HG03342 (cell line): ENCODE measurements at regions not wholly inside any gene's neighbourhood (a gene's known extent, or its start where the extent isn't known, plus 50 kb on each side); places are given as distances from the start of the nearest gene placed in this dataset.
"Not testable (repeated sequence)": the region's sequence is repeated elsewhere in the genome, so short reads cannot be mapped to it uniquely, and the experiment has no call there.

Experiments used
- ATAC-seq: cut with Tn5 transposase; IDR thresholded peaks from one replicate; pipeline ENCODE4 v1.9.1; 2021; ENCODE audit warnings: mild to moderate bottlenecking, moderate library complexity; ENCODE audit not compliant: unreplicated experiment

- no peak for ATAC-seq
Observed at GRCh38 chr12:124214574-124214973, 80.3 kb upstream of the RFLNA start.

DNA sequence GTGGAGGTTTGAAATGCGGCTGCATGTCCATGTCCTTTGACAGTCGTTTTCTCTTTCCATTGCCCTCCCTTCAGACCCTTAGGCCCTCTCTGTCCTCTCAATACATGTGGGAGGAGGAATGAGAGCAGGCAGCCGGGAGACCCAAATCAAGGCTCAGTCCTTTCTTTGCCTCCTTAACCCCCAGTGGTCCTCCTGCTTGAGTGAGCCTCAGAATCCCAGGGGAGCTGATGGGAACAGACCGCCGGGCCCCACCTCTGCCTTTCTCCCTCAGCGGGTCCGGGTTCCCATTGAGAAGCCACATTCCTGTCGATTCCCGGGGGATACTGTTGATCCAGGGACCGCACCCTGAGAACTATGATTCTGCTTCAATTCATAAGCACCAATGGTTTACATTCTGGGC, 77.9 kb upstream of the RFLNA start:
- ATAC-seq, result no peak

- ATAC-seq, result no peak
Observed at GRCh38 chr12:124217508-124218242, 77.2 kb upstream of the RFLNA start.

GRCh38 chr12:124218243-124218560, 76.7 kb upstream of the RFLNA start:
- ATAC-seq, result no peak

DNA sequence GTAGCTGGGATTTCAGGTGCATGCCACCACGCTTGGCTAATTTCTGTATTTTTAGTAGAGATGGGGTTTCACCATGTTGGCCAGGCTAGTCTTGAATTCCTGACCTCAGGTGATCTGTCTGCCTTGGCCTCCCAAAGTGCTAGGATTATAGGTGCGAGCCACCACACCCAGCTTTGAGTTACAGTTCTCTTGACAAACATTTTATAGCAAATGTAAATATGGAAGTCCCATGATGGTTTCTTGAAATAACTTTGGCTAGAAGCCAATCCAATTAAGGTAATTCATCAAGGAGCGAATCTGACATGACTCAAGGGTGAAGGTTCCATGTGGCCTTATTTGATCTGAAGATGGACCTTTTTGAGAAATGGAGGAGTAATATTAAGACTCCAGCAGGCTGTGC, 76.2 kb upstream of the RFLNA start:
- ATAC-seq, result not testable (repeated sequence)

GRCh38 chr12:124222368-124223245, 72.3 kb upstream of the RFLNA start:
- ATAC-seq, result no peak

DNA sequence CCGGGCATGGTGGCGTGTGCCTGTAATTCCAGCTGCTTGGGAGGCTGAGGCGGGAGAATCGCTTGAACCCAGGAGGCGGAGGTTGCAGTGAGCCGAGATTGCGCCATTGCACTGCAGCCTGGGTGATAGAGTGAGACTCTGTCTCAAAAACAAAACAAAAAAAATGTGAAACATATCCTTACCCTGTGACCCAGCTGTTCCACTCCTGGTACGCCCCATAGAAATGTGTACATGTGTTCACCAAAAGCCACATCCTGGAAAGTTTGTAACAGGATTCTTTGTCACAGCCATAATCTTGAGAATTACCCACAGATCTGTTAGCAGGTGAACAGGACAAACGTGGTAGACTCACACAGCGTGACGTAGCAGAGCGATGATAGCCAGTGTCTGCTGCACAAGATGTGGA, 71.2 kb upstream of the RFLNA start:
- not testable (repeated sequence) for ATAC-seq

DNA sequence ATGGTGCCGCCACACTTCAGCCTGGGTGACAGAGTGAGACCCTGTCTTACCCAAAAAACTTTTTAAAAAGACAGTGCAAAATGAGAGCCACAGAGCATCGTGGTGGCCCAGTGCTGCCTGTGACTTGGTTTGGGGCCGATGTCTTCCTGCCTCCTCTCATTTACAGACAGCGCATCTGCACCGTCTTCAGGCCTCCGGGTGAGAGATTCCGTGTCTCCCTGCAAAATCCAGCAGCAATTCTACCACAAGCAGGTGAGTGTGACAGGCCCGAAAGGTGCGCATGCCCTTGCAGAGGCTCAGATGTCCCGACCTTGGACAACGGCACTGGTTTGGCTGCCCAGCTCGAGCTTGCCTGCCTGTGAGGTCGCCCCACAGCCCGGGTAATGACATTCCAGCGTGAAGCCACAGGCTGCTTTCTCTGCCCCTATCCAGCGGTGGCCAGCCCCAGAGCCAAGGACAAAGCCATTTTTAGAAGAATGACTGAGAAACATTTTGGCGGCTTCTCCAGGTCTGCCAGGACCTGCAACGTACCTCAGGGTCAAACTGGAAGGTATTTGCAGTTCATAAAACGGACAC, 70.3 kb upstream of the RFLNA start:
- no peak for ATAC-seq

- ATAC-seq, result no peak
Observed at GRCh38 chr12:124225730-124226129, 69.2 kb upstream of the RFLNA start.

DNA sequence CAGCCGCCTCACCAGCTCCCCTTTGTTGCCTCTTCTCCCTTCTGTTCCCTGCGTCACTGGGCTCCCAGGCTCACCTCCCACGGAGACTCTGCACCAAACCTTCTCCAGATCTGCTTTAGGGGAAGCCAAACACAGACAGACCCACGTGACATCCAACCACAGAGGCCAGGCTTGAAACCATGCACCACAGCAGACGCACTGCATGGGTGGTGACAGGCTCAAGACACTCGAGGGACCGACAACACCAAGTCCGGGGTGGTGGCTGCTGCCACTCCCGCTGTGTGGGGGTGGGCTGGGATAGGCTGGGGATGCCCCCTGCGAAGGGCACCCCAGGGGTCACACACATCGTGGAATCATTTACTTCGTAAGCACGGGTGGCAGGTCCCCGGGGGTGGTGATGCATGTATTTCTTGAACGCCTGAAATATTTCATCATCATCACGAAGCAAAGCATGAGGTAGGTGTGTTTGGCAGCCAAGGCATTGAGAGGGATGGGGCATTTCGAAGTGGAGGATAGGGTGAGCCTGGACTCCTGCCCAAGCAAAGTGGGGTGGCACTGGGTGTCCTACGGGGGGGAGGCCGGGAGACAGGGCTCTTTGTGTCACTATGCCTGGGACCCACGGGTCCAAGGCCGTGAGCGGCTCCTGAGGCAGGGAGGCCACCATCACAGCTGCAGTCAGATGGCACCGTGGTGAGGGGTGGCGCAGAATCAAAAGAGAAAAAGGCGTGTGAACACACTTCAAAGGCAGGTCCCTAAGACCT, 66.8 kb upstream of the RFLNA start:
- no peak for ATAC-seq

- ATAC-seq, result no peak
Observed at GRCh38 chr12:124229520-124229919, 65.4 kb upstream of the RFLNA start.

DNA sequence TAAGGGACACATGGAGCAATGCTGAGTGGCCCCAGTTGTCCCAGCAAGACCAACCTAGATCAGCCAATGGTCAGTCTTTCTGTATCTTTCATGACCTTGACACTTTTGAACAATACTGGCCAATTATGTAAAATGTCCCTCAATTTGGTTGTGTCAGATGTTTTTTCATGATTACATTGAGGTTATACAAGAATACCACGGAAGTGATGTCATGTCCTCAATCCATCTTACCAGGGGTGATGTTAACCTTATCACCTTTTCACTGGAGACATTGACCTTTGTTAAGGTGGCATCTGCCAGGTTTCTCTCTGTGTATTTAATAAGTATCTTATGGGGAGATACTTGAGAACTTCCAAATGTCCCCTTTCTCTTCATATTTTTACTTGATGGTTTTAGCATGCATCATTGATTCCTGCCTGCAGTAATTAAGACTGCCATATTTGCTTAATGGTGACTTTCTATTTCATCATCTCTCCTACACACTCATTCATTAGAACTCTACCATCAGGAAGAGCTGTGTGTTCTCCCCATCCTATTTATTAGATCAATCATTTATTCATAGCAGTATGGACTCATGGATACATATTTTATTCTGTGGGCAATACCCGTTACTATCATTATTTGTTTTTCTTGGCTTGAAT, 64.7 kb upstream of the RFLNA start:
- no peak for ATAC-seq

DNA sequence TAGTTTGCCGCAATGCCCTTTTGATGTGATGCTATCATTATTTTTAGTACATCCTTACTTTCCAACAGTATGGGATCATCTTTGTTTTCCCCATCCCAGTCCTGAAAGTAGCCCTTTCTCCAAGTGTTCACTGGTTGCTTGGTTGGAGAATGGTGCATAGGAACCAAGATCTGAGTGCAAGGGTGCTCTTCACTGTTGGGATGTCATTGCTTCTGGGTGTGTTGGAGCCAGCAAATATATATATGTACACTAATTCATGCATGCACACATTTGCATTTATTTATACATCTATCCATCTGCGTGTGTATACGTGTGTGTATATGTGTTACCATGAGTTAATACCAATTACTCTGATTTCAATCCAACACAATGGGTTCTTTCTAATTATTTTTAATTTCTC, 64.1 kb upstream of the RFLNA start:
- no peak for ATAC-seq

DNA sequence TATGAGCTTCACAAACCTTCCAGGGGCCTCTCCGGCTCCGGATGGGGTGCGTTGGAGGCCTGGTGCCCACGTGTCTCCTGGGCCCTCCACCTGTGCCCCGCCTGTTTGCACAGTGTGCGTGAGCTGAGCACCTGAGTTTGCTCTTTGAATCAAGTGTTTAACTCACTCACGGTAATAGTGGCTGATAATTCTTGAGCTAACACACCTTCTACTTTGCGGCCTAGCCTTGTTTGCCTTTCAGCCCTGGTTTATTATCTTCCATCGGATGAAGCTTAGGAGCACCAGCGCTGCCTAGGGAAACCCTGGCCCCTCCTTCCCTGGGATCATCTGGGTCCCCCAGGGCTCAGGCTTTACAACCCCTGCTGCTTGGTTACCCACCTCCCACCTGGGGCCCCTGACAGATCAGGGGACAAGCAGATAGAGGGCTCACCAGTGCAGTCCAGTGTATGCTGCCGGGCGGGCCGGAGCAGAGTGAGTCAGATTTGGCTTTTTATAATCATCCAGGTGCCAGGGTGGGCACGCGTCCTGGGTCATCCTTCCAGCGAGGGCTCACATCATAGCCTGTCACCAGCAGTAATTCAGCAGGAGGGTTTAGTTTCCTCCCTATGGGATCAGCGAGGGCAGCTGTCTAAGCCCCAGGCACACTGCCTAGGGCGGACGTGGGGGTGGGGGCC, 62.8 kb upstream of the RFLNA start:
- no peak for ATAC-seq

GRCh38 chr12:124232654-124232987, 62.3 kb upstream of the RFLNA start:
- ATAC-seq, result no peak

DNA sequence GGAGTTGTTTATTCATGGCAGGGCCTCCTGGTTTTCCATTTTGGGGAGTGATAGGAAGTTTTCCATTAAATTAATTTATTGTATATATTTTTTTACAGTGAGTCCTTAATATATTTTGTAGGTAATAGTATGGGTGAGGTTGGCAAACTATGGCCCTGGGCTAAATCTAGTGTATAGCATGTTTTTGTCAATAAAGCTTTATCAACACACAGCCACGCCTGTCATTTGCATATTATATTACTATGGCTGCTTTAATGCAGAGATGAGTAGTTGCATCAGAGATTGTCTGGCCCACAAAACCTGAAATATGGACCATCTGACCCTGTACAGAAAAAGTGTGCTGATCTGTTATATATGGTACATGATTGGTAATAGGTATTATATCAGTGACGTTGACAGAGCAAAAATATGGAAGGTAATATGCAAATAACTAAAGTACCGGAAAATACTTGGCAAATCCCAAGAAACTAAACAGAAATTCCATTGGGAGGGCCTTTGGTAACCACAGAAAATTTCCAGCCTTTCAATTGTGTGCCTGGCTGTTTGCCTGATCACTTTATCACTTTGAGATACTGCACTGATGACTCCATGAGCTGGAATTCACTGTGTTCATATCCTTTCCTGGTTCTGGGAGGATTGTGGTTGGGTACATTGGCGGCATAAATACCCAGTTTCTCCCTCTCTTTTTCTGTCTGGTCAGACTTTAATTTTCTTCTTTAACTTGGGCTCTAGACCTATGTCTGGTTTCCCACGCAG, 61.7 kb upstream of the RFLNA start:
- no peak for ATAC-seq

GRCh38 chr12:124233846-124234640, 60.9 kb upstream of the RFLNA start:
- ATAC-seq, result no peak

DNA sequence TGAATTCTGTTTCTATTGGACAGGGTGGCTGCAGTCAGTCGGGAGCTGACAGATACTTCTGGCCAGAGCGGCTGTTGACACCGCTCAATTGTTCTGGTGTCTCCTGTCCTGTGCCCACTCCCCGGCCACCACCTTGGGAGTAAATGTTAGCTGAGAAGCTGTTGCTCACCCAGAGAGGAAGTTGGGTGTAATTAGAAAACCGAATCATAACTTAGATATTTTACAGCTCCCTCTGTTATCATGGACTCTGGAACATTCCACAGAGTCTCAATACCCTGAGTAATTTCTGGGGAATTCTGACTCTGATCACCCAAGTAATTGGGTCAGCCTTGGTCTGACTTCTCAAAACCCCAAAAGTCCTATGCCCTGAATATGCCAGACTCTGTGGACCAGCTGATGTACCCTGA, 58.3 kb upstream of the RFLNA start:
- ATAC-seq, result no peak

GRCh38 chr12:124238886-124239285, 56.0 kb upstream of the RFLNA start:
- no peak for ATAC-seq
